ENCODE measurements at regions not wholly inside any gene's neighbourhood (a gene's known extent, or its start where the extent isn't known, plus 50 kb on each side); places are given as distances from the start of the nearest gene placed in this dataset.

GRCh38 chr11:41861838-41862237, 402.4 kb upstream of the LRRC4C start:
- no peak for DNase-seq (ENCODE audit: low spot score)

GRCh38 chr11:41866525-41866924, 407.1 kb upstream of the LRRC4C start:
- no peak for DNase-seq (ENCODE audit: low spot score)

DNA sequence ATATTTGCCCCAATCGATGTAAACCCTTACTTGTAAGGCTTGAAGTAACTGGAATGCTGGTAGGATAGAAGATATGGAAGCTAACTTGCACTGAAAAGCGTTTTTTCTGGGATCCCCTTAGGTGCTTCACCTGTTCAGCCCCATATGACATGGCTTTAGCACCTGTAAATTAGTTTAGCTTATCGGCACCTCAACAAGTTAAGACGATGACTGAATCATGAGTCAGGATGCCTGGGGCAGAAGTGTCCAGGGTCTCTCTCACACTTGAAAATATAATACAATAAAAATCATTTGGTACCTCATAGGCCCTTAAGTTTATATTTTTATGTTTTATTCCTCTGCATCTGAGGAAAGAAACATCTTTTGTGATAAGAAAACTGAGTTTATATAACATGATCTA, 409.2 kb upstream of the LRRC4C start:
- no peak for DNase-seq (ENCODE audit: low spot score)

- no peak for DNase-seq (ENCODE audit: low spot score)
Measured at GRCh38 chr11:41872426-41872825, 413.0 kb upstream of the LRRC4C start.

DNA sequence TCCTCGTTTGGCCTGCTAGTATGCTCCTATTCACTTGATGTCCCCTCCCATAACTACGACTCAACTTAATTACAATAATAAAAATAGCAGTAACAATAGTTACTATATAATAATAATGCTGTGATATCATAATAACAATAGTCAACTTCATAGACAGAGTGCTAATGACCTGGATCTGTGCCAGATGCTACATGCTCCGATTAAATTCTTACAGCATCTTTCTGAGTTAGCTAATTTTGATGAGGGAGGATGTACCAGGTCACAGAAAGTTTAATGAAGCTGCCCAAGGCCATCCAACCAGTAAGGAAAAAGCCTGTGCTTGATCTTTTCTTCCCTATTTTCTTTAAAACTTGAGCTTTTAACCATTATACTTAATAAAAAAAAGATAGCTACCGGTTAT, 413.4 kb upstream of the LRRC4C start:
- no peak for DNase-seq (ENCODE audit: low spot score)

GRCh38 chr11:41878095-41878494, 418.6 kb upstream of the LRRC4C start:
- no peak for DNase-seq (ENCODE audit: low spot score)

GRCh38 chr11:41879214-41879613, 419.8 kb upstream of the LRRC4C start:
- no peak for DNase-seq (ENCODE audit: low spot score)

DNA sequence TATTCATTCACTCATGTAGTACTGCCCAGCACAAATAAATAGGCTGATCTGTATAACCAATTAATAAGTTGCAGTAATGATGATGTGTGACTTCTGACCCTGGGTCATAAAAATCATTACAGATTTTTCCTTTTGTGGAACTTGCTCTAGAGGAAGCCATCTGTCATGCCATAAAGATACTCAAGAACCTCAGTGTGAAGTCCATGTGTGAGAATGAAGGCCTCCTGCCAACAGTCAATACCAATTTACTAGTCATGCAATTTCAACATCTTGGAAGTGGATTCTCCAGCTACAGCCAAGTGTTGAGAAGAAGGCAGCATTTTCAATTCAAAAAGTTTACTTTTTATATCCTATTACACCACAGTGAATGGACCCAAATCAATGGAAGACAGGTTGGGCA, 435.6 kb upstream of the LRRC4C start:
- no peak for DNase-seq (ENCODE audit: low spot score)

GRCh38 chr11:41897991-41898390, 438.5 kb upstream of the LRRC4C start:
- DNase-seq (ENCODE audit: low spot score), result no peak

- DNase-seq (ENCODE audit: low spot score), result no peak
Measured at GRCh38 chr11:41917900-41918299, 458.4 kb upstream of the LRRC4C start.

GRCh38 chr11:41920374-41920773, 460.9 kb upstream of the LRRC4C start:
- no peak for DNase-seq (ENCODE audit: low spot score)

GRCh38 chr11:41921746-41922390, 462.4 kb upstream of the LRRC4C start:
- DNase-seq (ENCODE audit: low spot score), result peak; percentile 54

DNA sequence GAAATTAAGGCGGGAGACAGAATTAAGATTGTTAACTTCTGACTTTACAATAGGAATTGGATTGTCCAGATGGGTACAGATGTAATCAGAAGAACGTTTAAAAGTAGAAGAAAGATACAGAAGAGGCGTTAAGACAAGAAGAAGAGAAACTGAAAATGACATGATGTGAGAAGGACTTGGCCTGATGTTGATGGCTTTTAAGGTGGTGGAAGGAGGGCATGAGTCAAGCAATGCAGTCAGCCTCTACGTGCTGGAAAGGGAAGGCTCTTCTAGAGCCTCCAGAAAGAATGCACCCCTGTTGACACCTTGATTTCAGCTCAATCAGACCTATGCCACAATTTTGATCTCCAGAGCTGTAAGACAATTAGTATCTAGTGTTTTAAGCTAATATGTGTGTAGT, 466.9 kb upstream of the LRRC4C start:
- DNase-seq (ENCODE audit: low spot score), result no peak

DNA sequence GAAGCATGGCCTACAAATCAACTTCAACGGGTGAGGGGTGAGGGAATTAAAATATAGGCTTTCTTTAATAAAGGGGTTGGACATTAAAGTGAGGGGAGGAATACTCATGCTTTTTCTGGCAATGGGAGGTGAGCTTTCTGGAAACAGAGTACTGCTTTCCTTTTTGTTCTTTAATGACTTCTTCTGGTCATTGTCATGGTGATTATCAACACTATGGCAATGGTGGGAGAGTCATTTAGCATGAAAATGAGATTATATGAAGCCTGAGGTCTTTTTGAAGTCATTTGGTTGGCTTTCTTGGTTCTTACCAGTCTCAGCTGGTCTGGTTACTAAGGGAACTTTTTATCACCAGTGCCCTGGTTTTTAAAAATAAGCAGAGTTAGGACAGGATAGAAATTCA, 475.8 kb upstream of the LRRC4C start:
- no peak for DNase-seq (ENCODE audit: low spot score)

DNA sequence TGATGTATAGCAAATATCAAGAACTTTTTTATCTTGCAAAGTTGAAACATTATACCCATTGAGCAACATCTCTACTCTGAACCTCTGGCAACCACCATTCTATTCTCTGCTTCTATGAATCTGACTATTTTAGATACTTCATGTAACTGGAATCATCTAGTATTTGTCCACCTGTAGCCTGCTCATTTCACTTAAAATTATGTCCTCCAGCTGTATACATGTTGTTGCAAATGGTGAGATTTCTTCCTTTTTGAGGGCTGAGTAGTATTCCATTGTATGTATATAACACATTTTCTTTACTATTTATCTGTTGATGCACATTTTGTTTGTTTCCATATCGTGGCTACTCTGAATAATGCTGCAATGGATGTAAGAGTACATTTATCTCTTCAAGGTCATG, 476.3 kb upstream of the LRRC4C start:
- DNase-seq (ENCODE audit: low spot score), result no peak

- DNase-seq (ENCODE audit: low spot score), result no peak
Measured at GRCh38 chr11:41943656-41944055, 484.2 kb upstream of the LRRC4C start.

GRCh38 chr11:41947392-41947791, 487.9 kb upstream of the LRRC4C start:
- no peak for DNase-seq (ENCODE audit: low spot score)

DNA sequence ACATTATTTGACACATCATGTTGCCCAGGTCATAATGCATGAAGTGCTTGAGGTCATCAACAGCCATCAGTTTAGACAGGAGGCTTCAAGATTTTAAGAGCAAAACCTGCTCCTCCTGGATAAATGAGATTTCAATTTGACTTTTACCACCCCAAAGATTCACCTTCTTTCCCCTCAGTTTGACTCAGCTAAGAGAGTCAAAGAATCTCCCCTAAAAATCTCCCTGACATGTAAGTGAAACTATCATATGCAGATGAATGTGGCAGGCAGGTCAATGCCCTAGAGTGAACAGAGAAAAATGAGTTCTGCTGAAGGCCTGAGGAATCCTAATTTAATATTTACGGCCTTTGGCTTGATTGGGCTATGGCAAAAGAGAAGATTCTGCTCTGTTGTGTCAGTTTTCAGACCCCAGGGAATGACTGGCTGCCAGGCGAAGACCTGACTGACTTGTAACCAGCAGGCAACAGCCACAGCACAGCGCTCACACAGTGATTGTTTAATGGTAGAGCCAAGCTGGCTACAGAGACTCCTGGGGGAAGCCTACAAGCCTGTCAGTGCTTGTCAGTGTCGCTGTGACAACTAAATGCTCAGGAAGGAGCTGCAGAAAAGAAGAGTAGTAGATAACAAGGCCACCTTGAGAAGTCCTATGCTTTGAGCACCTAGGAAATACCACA, 491.2 kb upstream of the LRRC4C start:
- DNase-seq (ENCODE audit: low spot score), result peak; percentile 52

DNA sequence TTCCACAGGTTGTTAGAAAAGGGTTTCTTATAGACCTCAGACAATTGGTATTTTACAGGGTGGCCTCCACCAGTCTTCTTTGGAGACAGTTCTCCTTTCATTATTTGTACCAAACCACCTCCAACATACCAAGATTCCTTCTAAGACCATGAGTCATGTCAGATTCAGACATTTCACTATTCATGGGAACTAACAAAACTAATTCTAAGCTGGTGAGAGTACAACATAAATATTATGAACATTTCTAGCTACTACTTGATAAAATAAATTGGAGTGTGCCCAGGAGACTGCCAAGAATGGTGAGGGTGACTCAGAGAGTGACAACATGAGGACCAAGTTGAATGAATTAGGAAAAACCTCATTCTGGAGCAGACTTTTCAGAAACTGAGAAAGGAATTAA, 494.6 kb upstream of the LRRC4C start:
- DNase-seq (ENCODE audit: low spot score), result no peak

DNA sequence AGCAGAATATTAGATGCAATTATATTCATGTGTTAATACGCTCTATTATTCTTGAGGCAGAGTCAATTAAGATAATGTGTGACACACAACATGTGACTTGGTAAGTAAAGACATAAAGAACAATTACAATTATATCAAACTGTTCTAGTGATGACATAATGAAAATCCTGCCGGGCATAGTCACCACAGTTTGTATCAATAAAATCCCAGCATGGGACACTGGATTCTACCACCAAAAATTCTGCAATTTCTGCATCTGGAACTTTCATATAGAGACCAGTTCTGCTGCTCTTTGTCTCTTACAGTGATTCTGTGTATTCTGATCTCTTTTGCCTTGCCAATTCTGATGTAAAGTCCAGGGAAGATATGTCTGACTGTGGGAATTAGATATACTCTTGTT, 495.6 kb upstream of the LRRC4C start:
- no peak for DNase-seq (ENCODE audit: low spot score)

GRCh38 chr11:41955635-41956400, 496.4 kb upstream of the LRRC4C start:
- no peak for DNase-seq (ENCODE audit: low spot score)

DNA sequence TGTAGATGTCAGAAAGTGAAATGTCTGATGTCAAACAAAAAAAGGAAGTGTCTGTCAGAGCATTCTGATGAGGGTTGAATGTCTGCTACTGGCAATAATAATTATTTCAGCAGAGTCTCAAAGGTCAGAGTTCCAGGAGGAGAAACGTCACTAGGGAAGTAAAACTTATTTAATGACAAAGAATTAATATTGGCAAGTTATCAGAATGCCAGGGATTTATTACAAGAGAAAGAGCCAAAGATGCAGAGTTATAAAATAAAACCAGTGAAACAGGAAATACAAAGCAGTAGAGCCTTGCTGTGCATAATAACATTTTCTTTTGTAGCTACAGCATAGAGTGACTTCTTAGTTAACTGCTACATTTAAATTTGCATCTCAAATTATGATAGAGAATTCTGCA, 504.0 kb upstream of the LRRC4C start:
- DNase-seq (ENCODE audit: low spot score), result no peak

DNA sequence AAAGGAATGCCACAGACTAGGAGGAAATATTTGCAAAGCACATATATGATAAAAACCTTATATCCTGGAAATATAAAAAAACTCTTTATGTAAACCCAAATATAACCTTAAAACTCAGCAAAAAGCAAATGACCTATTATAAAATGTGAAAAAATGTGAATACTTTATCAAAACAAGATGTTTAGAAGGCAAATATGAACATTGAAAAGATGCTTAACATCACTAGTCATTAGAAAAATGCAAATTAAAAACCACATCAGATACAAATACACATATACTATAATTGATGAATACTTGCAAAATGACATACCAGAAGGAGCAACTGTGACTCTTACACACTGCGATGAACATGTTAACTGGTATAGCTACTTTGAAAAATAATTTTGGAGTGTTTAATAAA, 511.2 kb upstream of the LRRC4C start:
- no peak for DNase-seq (ENCODE audit: low spot score)
